ENCODE measurements at regions not wholly inside any gene's neighbourhood (a gene's known extent, or its start where the extent isn't known, plus 50 kb on each side); places are given as distances from the start of the nearest gene placed in this dataset.

DNA sequence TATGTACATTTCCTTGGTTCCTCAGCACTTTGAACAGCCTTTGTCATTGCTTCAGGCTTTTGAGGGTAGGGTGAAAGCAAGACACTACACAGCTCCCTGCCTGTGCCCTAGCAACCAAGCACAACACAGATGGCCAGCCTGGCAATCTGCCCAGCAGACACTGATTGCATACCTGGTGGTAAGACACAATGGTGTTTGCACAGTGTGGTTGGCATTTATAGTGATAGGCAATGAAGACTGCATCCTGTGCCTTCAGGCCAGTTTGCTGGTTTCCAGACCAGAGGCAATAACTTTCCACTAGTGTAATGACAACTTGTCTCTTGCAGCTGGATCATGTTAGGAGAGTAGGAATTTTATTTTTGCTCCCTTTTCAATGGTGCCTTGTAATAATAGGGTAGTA lies 144.5 kb upstream of the TNC start:
- TF ChIP-seq, protein P1, sequence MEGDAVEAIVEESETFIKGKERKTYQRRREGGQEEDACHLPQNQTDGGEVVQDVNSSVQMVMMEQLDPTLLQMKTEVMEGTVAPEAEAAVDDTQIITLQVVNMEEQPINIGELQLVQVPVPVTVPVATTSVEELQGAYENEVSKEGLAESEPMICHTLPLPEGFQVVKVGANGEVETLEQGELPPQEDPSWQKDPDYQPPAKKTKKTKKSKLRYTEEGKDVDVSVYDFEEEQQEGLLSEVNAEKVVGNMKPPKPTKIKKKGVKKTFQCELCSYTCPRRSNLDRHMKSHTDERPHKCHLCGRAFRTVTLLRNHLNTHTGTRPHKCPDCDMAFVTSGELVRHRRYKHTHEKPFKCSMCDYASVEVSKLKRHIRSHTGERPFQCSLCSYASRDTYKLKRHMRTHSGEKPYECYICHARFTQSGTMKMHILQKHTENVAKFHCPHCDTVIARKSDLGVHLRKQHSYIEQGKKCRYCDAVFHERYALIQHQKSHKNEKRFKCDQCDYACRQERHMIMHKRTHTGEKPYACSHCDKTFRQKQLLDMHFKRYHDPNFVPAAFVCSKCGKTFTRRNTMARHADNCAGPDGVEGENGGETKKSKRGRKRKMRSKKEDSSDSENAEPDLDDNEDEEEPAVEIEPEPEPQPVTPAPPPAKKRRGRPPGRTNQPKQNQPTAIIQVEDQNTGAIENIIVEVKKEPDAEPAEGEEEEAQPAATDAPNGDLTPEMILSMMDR (IDR thresholded peaks at IDR 0.05; ENCODE audit: poor library complexity): no peak
- no peak for TF ChIP-seq EZH2 (IDR thresholded peaks at IDR 0.05; ENCODE audit: borderline replicate concordance)
- no peak for TF ChIP-seq EZH2phosphoT487 (IDR thresholded peaks at IDR 0.05; ENCODE audit: low read depth, severe bottlenecking, unreplicated experiment)
